Stomach (tissue), 4 donors: ENCODE measurements at regions not wholly inside any gene's neighbourhood (a gene's known extent, or its start where the extent isn't known, plus 50 kb on each side); places are given as distances from the start of the nearest gene placed in this dataset.

Experiments used
- CTCF ChIP-seq, 7 experiments: fragments of 450-650 bp in 4 of 7; fragments of 200-600 bp in 3 of 7; sonication (generic) in 3 of 7; IDR thresholded peaks; one replicate each; pipeline ENCODE4 v1.5.1; 2016 to 2019; ENCODE audit warnings: antibody characterized with exemption in 7 of 7, control low read depth in 2 of 7, mild to moderate bottlenecking in 1 of 7
- POLR2A ChIP-seq, 4 donors: fragments of 450-650 bp; IDR thresholded peaks; one replicate each; pipeline ENCODE4 v1.6.1; 2016; ENCODE audit warnings: antibody characterized with exemption in 4 of 4, control low read depth in 2 of 4, mild to moderate bottlenecking in 1 of 4, moderate library complexity in 1 of 4

GRCh38 chr11:71189768-71190315, 62.5 kb downstream of the SHANK2 start:
- TF ChIP-seq CTCF (IDR thresholded peaks at IDR 0.05) = no peak
- no peak for TF ChIP-seq POLR2A (IDR thresholded peaks at IDR 0.05)
